GM12873 (cell line): ENCODE measurements at regions not wholly inside any gene's neighbourhood (a gene's known extent, or its start where the extent isn't known, plus 50 kb on each side); places are given as distances from the start of the nearest gene placed in this dataset.

Experiments
- TF ChIP-seq, protein P1 (sequence below): IDR thresholded peaks from 2 replicates; pipeline ENCODE4 v1.5.1; 2012; ENCODE audit warnings: low read depth, mild to moderate bottlenecking, moderate library complexity, low read length, control low read depth; ENCODE audit not compliant: insufficient read depth; ENCODE audit errors: missing control alignments

DNA sequence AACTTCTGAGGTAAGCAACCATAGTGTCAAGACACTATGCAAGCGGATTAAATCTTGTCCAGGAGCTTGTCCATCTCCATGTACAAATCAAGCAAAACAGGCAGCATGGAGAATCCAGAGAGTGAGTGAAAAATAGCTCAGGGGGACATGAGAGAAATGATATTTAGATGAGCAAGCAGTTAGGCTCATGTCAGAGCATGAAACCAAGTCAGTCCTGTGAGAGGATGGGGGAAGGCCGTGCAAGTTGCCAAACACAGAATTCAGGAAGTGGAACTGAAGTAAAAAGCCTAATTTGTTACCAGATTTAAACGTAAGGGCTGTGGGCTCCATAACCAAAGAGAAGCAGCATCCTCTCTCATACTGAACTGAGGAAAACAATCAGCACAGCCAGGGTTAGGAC is 995.9 kb downstream of the MCTP2 start:
- TF ChIP-seq, protein P1, sequence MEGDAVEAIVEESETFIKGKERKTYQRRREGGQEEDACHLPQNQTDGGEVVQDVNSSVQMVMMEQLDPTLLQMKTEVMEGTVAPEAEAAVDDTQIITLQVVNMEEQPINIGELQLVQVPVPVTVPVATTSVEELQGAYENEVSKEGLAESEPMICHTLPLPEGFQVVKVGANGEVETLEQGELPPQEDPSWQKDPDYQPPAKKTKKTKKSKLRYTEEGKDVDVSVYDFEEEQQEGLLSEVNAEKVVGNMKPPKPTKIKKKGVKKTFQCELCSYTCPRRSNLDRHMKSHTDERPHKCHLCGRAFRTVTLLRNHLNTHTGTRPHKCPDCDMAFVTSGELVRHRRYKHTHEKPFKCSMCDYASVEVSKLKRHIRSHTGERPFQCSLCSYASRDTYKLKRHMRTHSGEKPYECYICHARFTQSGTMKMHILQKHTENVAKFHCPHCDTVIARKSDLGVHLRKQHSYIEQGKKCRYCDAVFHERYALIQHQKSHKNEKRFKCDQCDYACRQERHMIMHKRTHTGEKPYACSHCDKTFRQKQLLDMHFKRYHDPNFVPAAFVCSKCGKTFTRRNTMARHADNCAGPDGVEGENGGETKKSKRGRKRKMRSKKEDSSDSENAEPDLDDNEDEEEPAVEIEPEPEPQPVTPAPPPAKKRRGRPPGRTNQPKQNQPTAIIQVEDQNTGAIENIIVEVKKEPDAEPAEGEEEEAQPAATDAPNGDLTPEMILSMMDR, result no peak

DNA sequence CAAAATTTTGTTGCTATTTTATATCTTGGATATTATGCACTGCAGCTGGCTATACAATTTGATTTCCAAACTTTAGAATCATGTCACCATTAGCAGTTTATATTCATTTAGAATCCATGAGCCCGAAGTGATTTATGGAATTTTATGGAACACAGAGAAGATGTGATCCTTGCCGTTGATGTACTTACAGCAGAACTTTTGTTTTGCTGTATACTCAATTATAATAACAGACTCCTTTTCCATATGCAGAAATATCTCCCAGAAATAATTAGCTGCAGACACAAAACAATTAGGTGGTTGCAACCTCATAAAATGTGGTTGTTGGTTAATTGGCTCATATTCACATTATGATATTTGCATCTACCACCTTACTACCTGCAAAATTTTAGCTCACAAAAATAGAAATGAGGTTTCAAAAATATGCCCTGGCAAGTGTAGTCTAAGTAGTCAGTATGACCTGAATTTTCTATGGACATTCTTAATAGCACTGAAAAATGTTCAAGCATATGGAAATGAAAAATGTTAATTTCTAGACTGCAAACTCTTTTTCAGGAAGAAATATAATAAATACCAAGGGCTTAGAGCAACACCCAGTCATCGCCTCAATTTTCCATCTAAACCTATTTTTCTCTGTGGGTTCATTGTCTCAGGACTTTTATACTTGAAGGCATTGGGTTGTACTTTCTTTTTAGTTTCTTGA is 997.6 kb downstream of the MCTP2 start:
- TF ChIP-seq, protein P1, result no peak

DNA sequence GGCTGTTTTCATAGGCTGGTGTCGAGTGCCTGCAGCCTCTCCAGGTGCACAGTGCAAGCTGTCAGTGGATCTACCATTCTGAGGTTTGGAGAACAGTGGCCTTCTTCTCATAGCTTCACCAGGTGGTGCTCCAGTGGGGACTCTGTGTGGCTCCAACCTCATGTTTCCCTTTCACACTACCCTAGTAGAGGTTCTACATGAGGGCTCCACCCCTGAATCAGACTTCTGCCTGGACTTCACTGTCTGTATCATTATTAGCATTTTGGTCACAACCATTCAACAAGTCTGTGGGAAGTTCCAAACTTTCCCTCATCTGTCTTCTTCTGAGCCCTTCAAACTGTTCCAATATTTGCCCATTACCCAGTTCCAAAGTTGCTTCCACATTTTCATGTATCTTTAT is 1003.7 kb downstream of the MCTP2 start:
- TF ChIP-seq, protein P1, result no peak

DNA sequence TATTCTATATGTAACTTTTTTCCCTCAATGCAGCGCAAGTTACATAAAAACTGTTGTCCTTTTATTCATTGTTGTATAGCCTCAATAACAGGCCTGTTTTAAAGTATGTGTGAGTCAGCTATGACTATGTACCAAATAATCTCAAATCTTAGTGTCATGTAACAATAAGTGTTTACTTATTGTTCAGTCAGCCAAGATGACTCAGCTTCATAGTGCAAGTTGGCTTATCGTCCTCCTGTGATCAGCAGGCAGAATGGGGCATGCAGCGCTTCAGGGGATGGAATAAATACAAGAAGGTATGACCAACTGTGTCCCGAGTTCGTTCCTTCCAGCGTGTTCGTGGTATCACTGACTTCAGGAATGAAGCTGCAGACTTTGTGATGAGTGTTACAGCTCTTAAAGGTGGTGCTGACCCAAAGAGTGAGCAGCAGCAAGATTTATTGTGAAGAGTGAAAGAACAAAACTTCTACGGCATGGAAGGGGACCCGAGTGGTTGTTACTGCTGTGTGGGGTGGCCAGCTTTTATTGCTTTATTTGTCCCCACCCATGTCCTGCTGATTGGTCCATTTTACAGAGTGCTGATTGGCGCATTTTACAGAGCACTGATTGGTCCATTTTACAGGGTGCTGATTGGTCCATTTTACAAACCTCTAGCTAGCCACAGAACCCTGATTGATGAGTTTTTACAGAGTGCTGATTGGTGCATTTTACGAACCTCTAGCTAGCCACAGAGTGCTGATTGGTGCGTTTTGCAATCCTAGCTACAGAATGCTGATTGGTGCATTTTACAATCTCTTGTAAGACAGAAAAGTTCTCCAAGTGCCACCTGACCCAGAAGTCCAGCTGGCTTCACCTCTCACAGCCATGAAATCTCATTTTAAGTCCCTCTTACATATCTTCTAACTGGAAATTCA is 1016.0 kb downstream of the MCTP2 start:
- TF ChIP-seq, protein P1, result no peak

DNA sequence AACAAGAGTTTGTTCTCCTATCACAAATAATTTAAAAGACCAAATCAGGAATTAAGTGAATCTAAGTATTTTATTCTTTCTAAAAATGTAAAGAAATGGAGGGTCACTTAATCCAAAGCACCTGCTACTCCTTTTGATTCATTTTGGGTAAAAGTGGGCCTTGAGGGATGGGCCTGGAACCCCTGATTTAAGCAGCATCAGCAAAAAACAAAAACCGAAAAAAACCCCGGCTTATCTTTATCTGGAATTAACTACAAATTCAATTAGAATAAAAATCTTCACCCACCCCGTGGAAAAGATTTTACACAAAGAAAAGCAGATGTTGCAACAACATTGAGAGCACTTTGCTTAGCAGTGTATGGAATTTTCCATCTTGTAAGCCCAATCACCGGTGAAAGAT is 1018.2 kb downstream of the MCTP2 start:
- TF ChIP-seq, protein P1, result no peak

DNA sequence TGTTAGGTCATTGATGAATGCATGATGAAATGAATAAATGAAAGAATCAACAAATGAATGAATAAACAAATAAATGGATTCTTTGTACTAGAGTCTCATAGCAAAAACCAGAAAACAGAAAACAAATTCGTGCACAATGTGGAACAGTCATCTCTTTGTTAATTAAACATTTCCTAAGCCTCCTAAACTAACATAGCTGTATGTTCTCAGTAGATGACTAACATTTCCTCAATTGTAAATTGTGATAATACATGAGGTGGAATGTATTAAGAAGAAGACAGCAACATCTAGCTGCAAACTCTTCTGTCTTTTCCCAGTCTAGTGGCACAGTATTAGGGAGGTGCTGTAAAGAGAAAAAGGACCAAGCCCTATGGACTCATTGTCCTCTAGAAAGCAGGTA is 1021.0 kb downstream of the MCTP2 start:
- TF ChIP-seq, protein P1, result no peak

DNA sequence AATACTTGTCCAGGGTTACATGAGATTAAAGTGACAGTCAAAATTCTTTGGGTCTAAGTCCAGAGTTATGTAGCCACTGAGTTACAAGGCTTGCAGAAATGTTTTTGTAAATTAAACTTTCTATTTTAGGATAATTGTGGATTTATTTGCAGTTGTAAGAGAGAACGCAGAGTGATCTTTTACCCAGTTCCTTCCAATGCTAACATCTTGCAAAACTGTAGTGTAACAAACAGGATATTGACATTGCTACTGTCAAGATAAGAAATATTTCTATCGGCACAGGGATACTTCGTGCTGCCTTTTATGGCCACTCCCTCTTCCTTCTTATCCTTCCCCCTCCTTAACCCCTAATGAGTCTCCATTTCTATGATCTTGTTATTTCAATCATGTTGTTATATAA is 1022.9 kb downstream of the MCTP2 start:
- TF ChIP-seq, protein P1, result no peak
